ENCODE measurements at regions not wholly inside any gene's neighbourhood (a gene's known extent, or its start where the extent isn't known, plus 50 kb on each side); places are given as distances from the start of the nearest gene placed in this dataset.
A peak's percentile ranks its signal among the peaks of the same experiment; 100 is the strongest.

DNA sequence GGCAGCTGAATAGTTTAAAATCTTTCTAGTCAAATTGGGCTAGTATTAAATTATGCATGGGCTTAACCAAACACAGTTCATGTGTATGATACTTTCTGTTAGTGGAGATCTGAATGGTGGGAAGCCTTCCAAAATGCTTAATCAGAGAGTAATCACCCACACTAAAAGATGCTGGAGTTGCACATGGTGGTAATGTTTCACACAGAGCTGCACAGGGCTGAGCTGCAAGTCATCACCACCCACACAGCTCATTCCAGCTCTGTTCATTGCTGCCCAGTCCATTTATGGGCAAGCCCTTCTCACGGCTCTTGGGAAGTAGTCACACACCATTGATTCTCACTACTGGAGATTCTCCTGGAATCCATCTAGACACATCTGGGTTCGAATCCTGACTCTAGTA is 351.5 kb upstream of the KCNN2 start:
- H3K27me3 ChIP-seq (replicated peaks; ENCODE audit: control insufficient read depth, insufficient read depth, low read length): no peaks in the 10 kb centered on the region
- no peak overlapping the region for H3K4me3 ChIP-seq (replicated peaks; ENCODE audit: low read depth, low read length)
- TF ChIP-seq, protein P1, sequence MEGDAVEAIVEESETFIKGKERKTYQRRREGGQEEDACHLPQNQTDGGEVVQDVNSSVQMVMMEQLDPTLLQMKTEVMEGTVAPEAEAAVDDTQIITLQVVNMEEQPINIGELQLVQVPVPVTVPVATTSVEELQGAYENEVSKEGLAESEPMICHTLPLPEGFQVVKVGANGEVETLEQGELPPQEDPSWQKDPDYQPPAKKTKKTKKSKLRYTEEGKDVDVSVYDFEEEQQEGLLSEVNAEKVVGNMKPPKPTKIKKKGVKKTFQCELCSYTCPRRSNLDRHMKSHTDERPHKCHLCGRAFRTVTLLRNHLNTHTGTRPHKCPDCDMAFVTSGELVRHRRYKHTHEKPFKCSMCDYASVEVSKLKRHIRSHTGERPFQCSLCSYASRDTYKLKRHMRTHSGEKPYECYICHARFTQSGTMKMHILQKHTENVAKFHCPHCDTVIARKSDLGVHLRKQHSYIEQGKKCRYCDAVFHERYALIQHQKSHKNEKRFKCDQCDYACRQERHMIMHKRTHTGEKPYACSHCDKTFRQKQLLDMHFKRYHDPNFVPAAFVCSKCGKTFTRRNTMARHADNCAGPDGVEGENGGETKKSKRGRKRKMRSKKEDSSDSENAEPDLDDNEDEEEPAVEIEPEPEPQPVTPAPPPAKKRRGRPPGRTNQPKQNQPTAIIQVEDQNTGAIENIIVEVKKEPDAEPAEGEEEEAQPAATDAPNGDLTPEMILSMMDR (IDR thresholded peaks at IDR 0.05; ENCODE audit: insufficient read depth, low read length, poor library complexity, severe bottlenecking): no peak
- DNase-seq (ENCODE audit: extremely low read depth, insufficient read length): no peak
- no peaks in the 10 kb centered on the region for H3K36me3 ChIP-seq (ENCODE audit: control insufficient read depth, insufficient read depth, low read length)

DNA sequence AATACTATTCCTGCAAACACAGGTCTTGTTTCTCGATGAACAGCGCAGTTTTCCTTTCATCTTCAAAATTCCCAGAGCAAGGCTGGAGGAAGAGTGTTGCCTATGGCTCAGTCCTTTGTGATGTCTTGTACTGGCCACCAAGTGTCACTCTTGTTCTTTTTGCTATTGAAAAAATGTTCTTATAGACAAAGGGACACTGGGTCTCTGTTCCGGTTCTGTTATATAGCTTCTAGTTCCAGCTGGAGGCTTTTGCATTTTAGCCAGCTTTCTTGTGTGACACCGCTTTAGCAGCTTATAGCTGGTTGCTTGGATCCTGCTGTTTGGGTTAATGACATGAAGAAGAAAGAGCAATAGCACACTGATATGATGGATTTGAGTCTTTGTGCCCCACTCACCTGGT is 343.7 kb upstream of the KCNN2 start:
- Histone ChIP-seq H3K27me3 (replicated peaks; ENCODE audit: control insufficient read depth, insufficient read depth, low read length) (no peaks in the 10 kb centered on the region), H3K4me3 (replicated peaks; ENCODE audit: low read depth, low read length) (no peak overlapping the region), H3K36me3 (ENCODE audit: control insufficient read depth, insufficient read depth, low read length) (no peaks in the 10 kb centered on the region)
- DNase-seq (ENCODE audit: extremely low read depth, insufficient read length): no peak
- TF ChIP-seq, protein P1 (IDR thresholded peaks at IDR 0.05; ENCODE audit: insufficient read depth, low read length, poor library complexity, severe bottlenecking): peak; percentile 10

DNA sequence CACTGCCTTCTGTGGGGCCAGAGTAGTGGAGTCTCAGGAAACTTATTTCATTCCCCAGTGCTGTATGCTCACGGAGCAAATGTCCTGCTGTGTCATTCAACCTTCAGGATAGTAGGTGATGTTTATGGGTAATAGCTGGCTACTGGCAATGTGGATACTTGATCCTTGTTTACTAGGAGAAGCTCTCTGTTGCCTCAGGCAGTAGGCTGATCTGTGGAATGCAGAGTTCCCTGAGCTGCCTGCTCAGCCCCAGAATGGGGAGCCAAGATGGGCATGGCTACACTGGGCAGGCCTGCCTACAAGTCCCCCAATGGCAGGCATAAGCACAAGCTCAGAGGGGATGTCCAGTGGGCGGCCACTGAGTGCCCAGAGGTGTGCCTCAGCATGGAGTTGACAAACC is 323.1 kb upstream of the KCNN2 start:
- Histone ChIP-seq H3K27me3 (replicated peaks; ENCODE audit: control insufficient read depth, insufficient read depth, low read length) (no peaks in the 10 kb centered on the region), H3K4me3 (replicated peaks; ENCODE audit: low read depth, low read length) (no peak overlapping the region), H3K36me3 (ENCODE audit: control insufficient read depth, insufficient read depth, low read length) (no peaks in the 10 kb centered on the region)
- TF ChIP-seq, protein P1 (IDR thresholded peaks at IDR 0.05; ENCODE audit: insufficient read depth, low read length, poor library complexity, severe bottlenecking): no peak
- no peak for DNase-seq (ENCODE audit: extremely low read depth, insufficient read length)

DNA sequence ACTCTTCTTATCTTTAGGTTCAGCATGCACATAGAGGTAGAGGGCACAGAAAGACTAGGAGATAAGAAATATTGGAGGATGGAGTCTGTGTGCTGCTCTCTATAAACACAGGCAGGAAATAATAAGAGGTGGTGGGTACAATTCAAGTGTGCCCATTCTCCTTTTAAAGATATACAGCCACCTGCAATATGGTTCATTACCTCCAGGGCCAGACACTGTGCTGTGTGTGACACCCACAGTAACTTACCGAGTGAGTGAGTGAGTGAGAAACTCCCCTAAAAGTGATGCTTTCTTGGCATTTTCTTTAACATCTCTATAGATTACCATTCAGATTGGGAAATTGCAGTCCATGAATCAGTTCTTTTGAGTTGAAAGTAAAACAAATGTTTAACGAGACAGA is 311.8 kb upstream of the KCNN2 start:
- no peak for DNase-seq (ENCODE audit: extremely low read depth, insufficient read length)
- no peak overlapping the region for H3K4me3 ChIP-seq (replicated peaks; ENCODE audit: low read depth, low read length)
- H3K36me3 ChIP-seq (ENCODE audit: control insufficient read depth, insufficient read depth, low read length): no peaks in the 10 kb centered on the region
- H3K27me3 ChIP-seq (replicated peaks; ENCODE audit: control insufficient read depth, insufficient read depth, low read length): no peaks in the 10 kb centered on the region; the same call in 1 of the 2 replicates
- TF ChIP-seq, protein P1 (IDR thresholded peaks at IDR 0.05; ENCODE audit: insufficient read depth, low read length, poor library complexity, severe bottlenecking): no peak

DNA sequence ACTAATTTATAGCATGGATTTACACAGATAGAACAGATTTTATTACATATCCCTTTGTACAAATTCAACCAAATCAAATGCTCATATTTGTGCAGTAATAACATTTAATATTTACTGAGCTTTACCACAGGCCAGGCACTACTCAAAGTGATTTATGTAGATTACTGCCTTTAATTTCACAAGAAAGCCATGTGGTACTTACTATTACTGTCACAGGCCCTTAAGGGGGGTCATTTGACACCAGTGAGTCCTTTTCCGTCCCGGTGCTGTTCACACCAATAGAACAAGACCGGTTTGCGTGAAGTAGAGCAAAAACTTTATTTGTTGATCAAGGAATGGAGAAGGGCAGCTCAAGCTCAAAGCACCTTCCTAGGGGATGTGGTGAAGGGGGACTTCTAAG is 308.5 kb upstream of the KCNN2 start:
- H3K4me3 ChIP-seq (replicated peaks; ENCODE audit: low read depth, low read length): no peak overlapping the region
- no peaks in the 10 kb centered on the region; the same call in 1 of the 2 replicates for H3K27me3 ChIP-seq (replicated peaks; ENCODE audit: control insufficient read depth, insufficient read depth, low read length)
- no peaks in the 10 kb centered on the region for H3K36me3 ChIP-seq (ENCODE audit: control insufficient read depth, insufficient read depth, low read length)
- TF ChIP-seq, protein P1 (IDR thresholded peaks at IDR 0.05; ENCODE audit: insufficient read depth, low read length, poor library complexity, severe bottlenecking): no peak
- no peak for DNase-seq (ENCODE audit: extremely low read depth, insufficient read length)

DNA sequence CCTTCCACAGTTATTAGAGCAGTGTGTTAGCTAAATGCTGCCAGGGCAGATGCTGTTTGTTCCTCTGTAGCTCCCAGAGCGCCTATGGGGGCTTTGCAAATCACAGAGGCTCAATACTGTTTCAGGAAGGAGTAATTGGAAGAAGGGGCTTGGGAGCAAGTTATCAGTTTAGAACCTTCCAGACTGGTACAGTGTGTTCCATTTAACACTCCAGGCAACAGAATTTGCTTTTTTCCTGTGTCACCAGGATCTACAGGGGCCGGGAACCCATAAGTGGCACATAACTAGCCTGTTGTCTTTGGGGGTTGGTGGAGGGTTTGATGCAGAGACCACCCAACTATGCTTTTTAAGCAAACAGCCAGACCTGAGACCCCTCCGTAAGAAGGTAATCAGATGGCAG is 307.3 kb upstream of the KCNN2 start:
- Histone ChIP-seq H3K4me3 (replicated peaks; ENCODE audit: low read depth, low read length) (no peak overlapping the region), H3K36me3 (ENCODE audit: control insufficient read depth, insufficient read depth, low read length) (no peaks in the 10 kb centered on the region), H3K27me3 (replicated peaks; ENCODE audit: control insufficient read depth, insufficient read depth, low read length) (no peaks in the 10 kb centered on the region; the same call in 1 of the 2 replicates)
- TF ChIP-seq, protein P1 (IDR thresholded peaks at IDR 0.05; ENCODE audit: insufficient read depth, low read length, poor library complexity, severe bottlenecking): no peak
- no peak for DNase-seq (ENCODE audit: extremely low read depth, insufficient read length)
